ENCODE measurements at regions not wholly inside any gene's neighbourhood (a gene's known extent, or its start where the extent isn't known, plus 50 kb on each side); places are given as distances from the start of the nearest gene placed in this dataset.

GRCh38 chr11:80746300-80746699 lies 1305.5 kb upstream of the TENM4 start:
- TF ChIP-seq, protein P1, sequence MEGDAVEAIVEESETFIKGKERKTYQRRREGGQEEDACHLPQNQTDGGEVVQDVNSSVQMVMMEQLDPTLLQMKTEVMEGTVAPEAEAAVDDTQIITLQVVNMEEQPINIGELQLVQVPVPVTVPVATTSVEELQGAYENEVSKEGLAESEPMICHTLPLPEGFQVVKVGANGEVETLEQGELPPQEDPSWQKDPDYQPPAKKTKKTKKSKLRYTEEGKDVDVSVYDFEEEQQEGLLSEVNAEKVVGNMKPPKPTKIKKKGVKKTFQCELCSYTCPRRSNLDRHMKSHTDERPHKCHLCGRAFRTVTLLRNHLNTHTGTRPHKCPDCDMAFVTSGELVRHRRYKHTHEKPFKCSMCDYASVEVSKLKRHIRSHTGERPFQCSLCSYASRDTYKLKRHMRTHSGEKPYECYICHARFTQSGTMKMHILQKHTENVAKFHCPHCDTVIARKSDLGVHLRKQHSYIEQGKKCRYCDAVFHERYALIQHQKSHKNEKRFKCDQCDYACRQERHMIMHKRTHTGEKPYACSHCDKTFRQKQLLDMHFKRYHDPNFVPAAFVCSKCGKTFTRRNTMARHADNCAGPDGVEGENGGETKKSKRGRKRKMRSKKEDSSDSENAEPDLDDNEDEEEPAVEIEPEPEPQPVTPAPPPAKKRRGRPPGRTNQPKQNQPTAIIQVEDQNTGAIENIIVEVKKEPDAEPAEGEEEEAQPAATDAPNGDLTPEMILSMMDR (IDR thresholded peaks at IDR 0.05): no peak
- TF ChIP-seq POLR2AphosphoS5 (IDR thresholded peaks at IDR 0.05): no peak
- TF ChIP-seq EP300 (IDR thresholded peaks at IDR 0.05): no peak
- no peak for TF ChIP-seq POLR2A (IDR thresholded peaks at IDR 0.05)
- H3K4me1 ChIP-seq: no peaks in the 10 kb centered on the region
- H3K9me3 ChIP-seq: no peaks in the 10 kb centered on the region
- H3K4me3 ChIP-seq: no peak overlapping the region
- WGBS, 2 donors: 84 to 88% methylated on average over 4 of the region's 4 CpGs
- H3K27me3 ChIP-seq: no peaks in the 10 kb centered on the region
- no peak overlapping the region for H3K27ac ChIP-seq
- no peaks in the 10 kb centered on the region for H3K36me3 ChIP-seq
- DNase-seq (no peak), ATAC-seq (ENCODE audit: low FRiP score in 2 of 2) (no peak)

- WGBS, 2 donors: 83 to 91% methylated on average over 4 of the region's 4 CpGs
- ATAC-seq (ENCODE audit: low FRiP score in 2 of 2): no peak
- no peak overlapping the region for H3K27ac ChIP-seq
- DNase-seq: no peak
- H3K4me3 ChIP-seq: no peak overlapping the region
- no peaks in the 10 kb centered on the region for H3K36me3 ChIP-seq
- H3K9me3 ChIP-seq: no peaks in the 10 kb centered on the region
- no peak for TF ChIP-seq POLR2A (IDR thresholded peaks at IDR 0.05)
- TF ChIP-seq, protein P1 (IDR thresholded peaks at IDR 0.05): no peak
- no peak for TF ChIP-seq POLR2AphosphoS5 (IDR thresholded peaks at IDR 0.05)
- no peak for TF ChIP-seq EP300 (IDR thresholded peaks at IDR 0.05)
- H3K4me1 ChIP-seq: no peaks in the 10 kb centered on the region
- no peaks in the 10 kb centered on the region for H3K27me3 ChIP-seq
These were observed 1304.6 kb upstream of the TENM4 start for GRCh38 chr11:80745416-80745815.

GRCh38 chr11:80733790-80734189 lies 1293.0 kb upstream of the TENM4 start:
- TF ChIP-seq POLR2A (IDR thresholded peaks at IDR 0.05) (no peak), EP300 (IDR thresholded peaks at IDR 0.05) (no peak)
- TF ChIP-seq, protein P1 (IDR thresholded peaks at IDR 0.05): no peak
- no peak for ATAC-seq (ENCODE audit: low FRiP score in 2 of 2)
- WGBS, 2 donors: 88 to 93% methylated on average over 2 of the region's 2 CpGs
- DNase-seq: no peak
- no peaks in the 10 kb centered on the region for H3K36me3 ChIP-seq
- no peak overlapping the region for H3K4me3 ChIP-seq
- no peak overlapping the region for H3K27ac ChIP-seq
- H3K9me3 ChIP-seq: no peaks in the 10 kb centered on the region
- no peaks in the 10 kb centered on the region for H3K4me1 ChIP-seq
- H3K27me3 ChIP-seq: no peaks in the 10 kb centered on the region

DNA sequence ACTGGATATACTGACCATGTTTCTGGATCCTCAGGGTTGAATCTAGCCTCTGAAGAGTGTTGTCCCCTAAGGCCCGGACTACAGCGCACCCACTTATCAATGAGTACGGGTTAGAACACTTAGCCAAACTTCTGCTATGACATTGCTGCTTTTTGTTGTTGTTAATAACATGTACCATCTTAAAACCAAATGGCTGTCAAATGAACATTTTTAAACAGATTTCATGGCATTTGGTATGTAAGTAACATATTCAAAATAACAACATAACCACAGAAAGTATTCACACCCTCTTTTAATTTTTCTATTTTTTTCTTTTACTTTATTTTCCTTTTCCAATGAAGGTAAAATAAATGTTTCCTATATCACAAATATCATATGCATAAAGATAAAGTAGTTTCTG lies 1292.5 kb upstream of the TENM4 start:
- H3K36me3 ChIP-seq: no peaks in the 10 kb centered on the region
- no peak for ATAC-seq (ENCODE audit: low FRiP score in 2 of 2)
- no peak overlapping the region for H3K27ac ChIP-seq
- no peaks in the 10 kb centered on the region for H3K27me3 ChIP-seq
- no peaks in the 10 kb centered on the region for H3K4me1 ChIP-seq
- no peak for TF ChIP-seq EP300 (IDR thresholded peaks at IDR 0.05)
- TF ChIP-seq, protein P1 (IDR thresholded peaks at IDR 0.05): no peak
- TF ChIP-seq POLR2A (IDR thresholded peaks at IDR 0.05): no peak
- no peak for TF ChIP-seq POLR2AphosphoS5 (IDR thresholded peaks at IDR 0.05)
- 93 to 100% methylated on average over 3 of the region's 3 CpGs for WGBS, 2 donors
- H3K9me3 ChIP-seq: no peaks in the 10 kb centered on the region
- H3K4me3 ChIP-seq: no peak overlapping the region
- DNase-seq: no peak

- no peaks in the 10 kb centered on the region for H3K27me3 ChIP-seq
- H3K4me3 ChIP-seq: no peak overlapping the region
- H3K9me3 ChIP-seq: no peaks in the 10 kb centered on the region
- 15 to 27% methylated on average over 3 of the region's 3 CpGs for WGBS, 2 donors
- no peaks in the 10 kb centered on the region for H3K4me1 ChIP-seq
- TF ChIP-seq, protein P1 (IDR thresholded peaks at IDR 0.05): no peak
- TF ChIP-seq EP300 (IDR thresholded peaks at IDR 0.05) (no peak), POLR2A (IDR thresholded peaks at IDR 0.05) (no peak), POLR2AphosphoS5 (IDR thresholded peaks at IDR 0.05) (no peak)
- no peak for DNase-seq
- no peak overlapping the region for H3K27ac ChIP-seq
- no peak for ATAC-seq (ENCODE audit: low FRiP score in 2 of 2)
- no peaks in the 10 kb centered on the region for H3K36me3 ChIP-seq
These were observed 1286.5 kb upstream of the TENM4 start for GRCh38 chr11:80727315-80727714.
